IPS DF 4.7 (cell line): ENCODE measurements at regions not wholly inside any gene's neighbourhood (a gene's known extent, or its start where the extent isn't known, plus 50 kb on each side); places are given as distances from the start of the nearest gene placed in this dataset.

Source experiments
- DNase-seq: peaks from one replicate; pipeline ENCODE4 v3.0.0-alpha.2; 2013; ENCODE audit warnings: low spot score; ENCODE audit errors: extremely low read depth

- DNase-seq: no peak
Observed at GRCh38 chr16:54582631-54583250, 296.2 kb upstream of the IRX3 start.

- no peak for DNase-seq
Observed at GRCh38 chr16:54579106-54579728, 292.6 kb upstream of the IRX3 start.

- DNase-seq: no peak
Observed at GRCh38 chr16:54577651-54578128, 291.1 kb upstream of the IRX3 start.

GRCh38 chr16:54576785-54577184 is 290.2 kb upstream of the IRX3 start:
- DNase-seq: no peak

- no peak for DNase-seq
Observed at GRCh38 chr16:54568906-54569807, 282.6 kb upstream of the IRX3 start.

GRCh38 chr16:54564841-54565240 is 278.3 kb upstream of the IRX3 start:
- DNase-seq: no peak

- DNase-seq: no peak
Observed at GRCh38 chr16:54554581-54554980, 268.0 kb upstream of the IRX3 start.

- DNase-seq: no peak
Observed at GRCh38 chr16:54548281-54548680, 261.7 kb upstream of the IRX3 start.

GRCh38 chr16:54547052-54547451 is 260.5 kb upstream of the IRX3 start:
- DNase-seq: no peak

GRCh38 chr16:54546521-54546920 is 259.9 kb upstream of the IRX3 start:
- no peak for DNase-seq

GRCh38 chr16:54545854-54546511 is 259.4 kb upstream of the IRX3 start:
- no peak for DNase-seq

- no peak for DNase-seq
Observed at GRCh38 chr16:54544553-54545180, 258.1 kb upstream of the IRX3 start.

GRCh38 chr16:54542805-54543505 is 256.4 kb upstream of the IRX3 start:
- no peak for DNase-seq

GRCh38 chr16:54540525-54541180 is 254.1 kb upstream of the IRX3 start:
- DNase-seq: no peak

GRCh38 chr16:54538276-54538675 is 251.7 kb upstream of the IRX3 start:
- DNase-seq: no peak

GRCh38 chr16:54533856-54534490 is 247.4 kb upstream of the IRX3 start:
- no peak for DNase-seq

GRCh38 chr16:54526916-54527315 is 240.3 kb upstream of the IRX3 start:
- no peak for DNase-seq

- no peak for DNase-seq
Observed at GRCh38 chr16:54526087-54526486, 239.5 kb upstream of the IRX3 start.

- DNase-seq: no peak
Observed at GRCh38 chr16:54525104-54525503, 238.5 kb upstream of the IRX3 start.

GRCh38 chr16:54522584-54522983 is 236.0 kb upstream of the IRX3 start:
- no peak for DNase-seq
